ENCODE measurements at regions not wholly inside any gene's neighbourhood (a gene's known extent, or its start where the extent isn't known, plus 50 kb on each side); places are given as distances from the start of the nearest gene placed in this dataset.

DNA sequence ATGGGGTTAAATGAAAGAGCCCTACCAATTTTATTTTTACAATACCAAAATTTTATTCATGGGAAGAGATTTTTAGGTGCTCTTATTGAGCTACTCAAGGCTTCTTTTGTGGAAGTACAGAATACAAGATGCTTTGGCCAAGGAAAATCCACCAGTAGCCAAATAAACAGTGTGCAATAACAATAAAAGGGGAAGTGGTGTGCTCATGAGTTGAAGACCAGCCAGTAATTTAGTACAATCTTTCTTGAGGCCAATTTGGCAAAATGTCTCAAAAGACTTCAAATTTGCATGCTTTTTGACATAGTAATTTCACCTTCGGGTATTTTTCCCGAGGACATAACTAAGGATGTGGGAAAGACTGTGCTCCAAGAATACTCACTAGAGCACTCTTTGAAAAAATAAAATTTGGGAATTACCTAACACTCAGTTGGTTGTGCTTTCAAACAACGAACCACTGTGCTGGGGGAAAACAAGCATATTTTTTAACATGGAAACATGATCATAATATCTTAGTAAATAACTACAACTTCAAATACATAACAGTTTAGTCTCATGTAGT, 294.0 kb downstream of the DIPK2A start:
- TF ChIP-seq, protein P1, sequence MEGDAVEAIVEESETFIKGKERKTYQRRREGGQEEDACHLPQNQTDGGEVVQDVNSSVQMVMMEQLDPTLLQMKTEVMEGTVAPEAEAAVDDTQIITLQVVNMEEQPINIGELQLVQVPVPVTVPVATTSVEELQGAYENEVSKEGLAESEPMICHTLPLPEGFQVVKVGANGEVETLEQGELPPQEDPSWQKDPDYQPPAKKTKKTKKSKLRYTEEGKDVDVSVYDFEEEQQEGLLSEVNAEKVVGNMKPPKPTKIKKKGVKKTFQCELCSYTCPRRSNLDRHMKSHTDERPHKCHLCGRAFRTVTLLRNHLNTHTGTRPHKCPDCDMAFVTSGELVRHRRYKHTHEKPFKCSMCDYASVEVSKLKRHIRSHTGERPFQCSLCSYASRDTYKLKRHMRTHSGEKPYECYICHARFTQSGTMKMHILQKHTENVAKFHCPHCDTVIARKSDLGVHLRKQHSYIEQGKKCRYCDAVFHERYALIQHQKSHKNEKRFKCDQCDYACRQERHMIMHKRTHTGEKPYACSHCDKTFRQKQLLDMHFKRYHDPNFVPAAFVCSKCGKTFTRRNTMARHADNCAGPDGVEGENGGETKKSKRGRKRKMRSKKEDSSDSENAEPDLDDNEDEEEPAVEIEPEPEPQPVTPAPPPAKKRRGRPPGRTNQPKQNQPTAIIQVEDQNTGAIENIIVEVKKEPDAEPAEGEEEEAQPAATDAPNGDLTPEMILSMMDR (conservative IDR thresholded peaks at IDR 0.05; ENCODE audit: low read depth, low read length), result no peak
- no peak for TF ChIP-seq EZH2 (IDR thresholded peaks at IDR 0.05; ENCODE audit: borderline replicate concordance, low read depth, low read length, poor library complexity, severe bottlenecking)

Measured in A673 (cell line).